Subcutaneous abdominal adipose tissue (tissue), 5 donors: ENCODE measurements at regions not wholly inside any gene's neighbourhood (a gene's known extent, or its start where the extent isn't known, plus 50 kb on each side); places are given as distances from the start of the nearest gene placed in this dataset.

Experiments used
- H3K27ac ChIP-seq: one replicate; pipeline ENCODE4 v1.7.0; 2013; ENCODE audit warnings: low read depth, mild to moderate bottlenecking, inconsistent platforms, low read length, moderate library complexity
- H3K27me3 ChIP-seq, 5 donors: one replicate each; pipeline ENCODE4 v1.7.0; 2013; ENCODE audit warnings: low read length in 5 of 5, inconsistent platforms in 1 of 5; ENCODE audit not compliant: control insufficient read depth in 5 of 5, insufficient read depth in 4 of 5
- H3K36me3 ChIP-seq, 5 donors: one replicate each; pipeline ENCODE4 v1.7.0; 2013; ENCODE audit warnings: low read length in 5 of 5; ENCODE audit not compliant: control insufficient read depth in 5 of 5, insufficient read depth in 5 of 5
- H3K4me1 ChIP-seq, 5 donors: one replicate each; pipeline ENCODE4 v1.7.0; 2013; ENCODE audit warnings: low read length in 5 of 5, mild to moderate bottlenecking in 3 of 5, moderate library complexity in 1 of 5; ENCODE audit not compliant: control insufficient read depth in 5 of 5, insufficient read depth in 5 of 5
- H3K4me3 ChIP-seq, 5 donors: one replicate each; pipeline ENCODE4 v1.7.0; 2013; ENCODE audit warnings: low read length in 5 of 5, low read depth in 1 of 5
- H3K9ac ChIP-seq, 5 donors: one replicate each; pipeline ENCODE4 v1.7.0; 2013; ENCODE audit warnings: low read length in 5 of 5, mild to moderate bottlenecking in 4 of 5, moderate library complexity in 3 of 5
- H3K9me3 ChIP-seq, 5 donors: one replicate each; pipeline ENCODE4 v1.7.0; 2013; ENCODE audit warnings: low read length in 5 of 5; ENCODE audit not compliant: control insufficient read depth in 5 of 5
- donor health status: healthy.
- donor health status: healthy.
- donor health status: healthy.
- donor health status: healthy.
- donor health status: healthy.

- Histone ChIP-seq H3K9ac (no peak overlapping the region), H3K27ac (no peak overlapping the region), H3K4me1 (no peaks in the 10 kb centered on the region), H3K36me3 (no peaks in the 10 kb centered on the region), H3K27me3 (no peaks in the 10 kb centered on the region), H3K9me3 (no peaks in the 10 kb centered on the region), H3K4me3 (no peak overlapping the region)
Measured at GRCh38 chr12:90080616-90081015, 372.0 kb upstream of the ATP2B1 start.

DNA sequence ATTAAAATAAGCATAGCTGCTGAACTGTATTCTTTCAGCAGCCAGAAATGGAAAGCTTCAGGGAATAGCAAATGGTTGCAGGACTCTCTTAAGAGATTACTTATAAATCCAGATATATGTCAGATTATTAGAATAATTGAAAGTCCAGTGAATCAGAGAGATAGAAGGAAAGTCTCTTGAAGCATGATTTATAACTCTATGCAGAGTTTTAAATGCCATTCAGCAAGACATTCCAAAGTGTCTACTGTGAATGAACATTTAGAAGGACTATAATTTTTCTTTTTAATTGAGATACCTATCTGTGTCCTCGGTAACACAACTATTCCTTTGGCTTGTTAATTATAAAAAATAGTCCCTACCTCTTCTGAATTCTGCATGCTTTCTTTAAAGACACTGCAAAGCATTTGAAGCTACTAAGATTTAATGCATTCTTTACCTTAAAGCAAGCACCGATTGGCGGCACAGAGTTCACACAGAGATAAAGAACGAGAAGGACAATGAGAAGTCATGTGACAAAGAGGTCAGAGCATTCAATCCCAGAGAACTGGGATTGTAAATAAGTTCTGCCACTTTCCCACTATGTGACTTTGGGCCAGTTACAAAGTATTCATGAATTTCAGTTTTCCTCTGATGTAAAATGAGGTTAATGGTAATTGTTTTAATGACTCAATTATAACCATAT lies 371.0 kb upstream of the ATP2B1 start:
- Histone ChIP-seq H3K27ac (no peak overlapping the region), H3K9ac (no peak overlapping the region), H3K4me3 (no peak overlapping the region), H3K36me3 (no peaks in the 10 kb centered on the region), H3K27me3 (no peaks in the 10 kb centered on the region), H3K9me3 (no peaks in the 10 kb centered on the region), H3K4me1 (no peaks in the 10 kb centered on the region)

- Histone ChIP-seq H3K9me3 (no peaks in the 10 kb centered on the region), H3K9ac (no peak overlapping the region), H3K27ac (no peak overlapping the region), H3K4me1 (no peaks in the 10 kb centered on the region), H3K4me3 (no peak overlapping the region), H3K27me3 (no peaks in the 10 kb centered on the region), H3K36me3 (no peaks in the 10 kb centered on the region)
Measured at GRCh38 chr12:90078344-90078743, 369.7 kb upstream of the ATP2B1 start.

DNA sequence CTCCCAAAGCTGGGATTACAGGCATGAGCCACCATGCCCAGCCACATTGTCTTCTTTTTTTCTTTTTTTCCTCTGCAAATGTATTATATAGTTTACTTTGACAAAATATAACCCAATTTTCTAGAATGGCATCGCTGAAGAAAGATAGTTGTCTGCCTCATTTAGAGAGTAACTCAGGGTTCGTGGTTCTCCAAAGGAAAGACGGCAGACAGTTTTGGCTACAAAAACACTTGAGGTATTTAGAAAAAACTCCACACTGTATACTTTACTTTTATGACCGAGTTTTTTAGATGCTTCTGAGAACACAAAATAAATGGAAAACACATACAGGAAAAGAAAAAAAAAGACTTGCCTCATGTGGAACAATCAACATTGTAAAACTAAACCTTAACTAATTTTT lies 369.1 kb upstream of the ATP2B1 start:
- Histone ChIP-seq H3K36me3 (no peaks in the 10 kb centered on the region), H3K27ac (no peak overlapping the region), H3K4me3 (no peak overlapping the region), H3K9ac (no peak overlapping the region), H3K4me1 (no peaks in the 10 kb centered on the region), H3K9me3 (no peaks in the 10 kb centered on the region), H3K27me3 (no peaks in the 10 kb centered on the region)

DNA sequence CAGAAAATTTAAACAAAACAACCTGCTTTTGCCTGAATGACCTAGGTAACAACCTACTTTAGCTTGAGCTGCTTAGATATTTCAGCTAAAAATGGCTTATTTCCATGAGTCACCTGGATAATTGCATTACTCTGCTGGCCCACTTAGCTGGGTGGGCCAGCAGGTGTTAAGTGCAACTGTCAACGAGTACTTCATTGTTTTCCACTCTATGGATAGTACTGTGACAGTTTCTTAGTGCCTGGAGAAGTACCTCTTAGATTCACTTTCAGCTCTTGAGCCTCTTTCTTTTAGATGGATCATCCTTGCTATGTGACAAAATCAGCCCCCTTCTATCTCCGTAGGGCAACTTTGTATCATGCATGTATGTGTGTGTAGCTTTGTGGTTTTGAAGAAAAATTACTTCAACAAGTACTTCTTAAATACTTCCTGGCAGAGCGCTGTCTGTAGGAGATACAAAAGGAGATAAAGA lies 368.2 kb upstream of the ATP2B1 start:
- H3K27ac ChIP-seq: no peak overlapping the region
- no peaks in the 10 kb centered on the region for H3K9me3 ChIP-seq
- H3K4me1 ChIP-seq: no peaks in the 10 kb centered on the region
- H3K9ac ChIP-seq: no peak overlapping the region
- no peaks in the 10 kb centered on the region for H3K27me3 ChIP-seq
- no peak overlapping the region for H3K4me3 ChIP-seq
- no peaks in the 10 kb centered on the region for H3K36me3 ChIP-seq

GRCh38 chr12:90075685-90076084 lies 367.0 kb upstream of the ATP2B1 start:
- H3K27ac ChIP-seq: no peak overlapping the region
- no peak overlapping the region for H3K9ac ChIP-seq
- no peak overlapping the region for H3K4me3 ChIP-seq
- no peaks in the 10 kb centered on the region for H3K9me3 ChIP-seq
- no peaks in the 10 kb centered on the region for H3K36me3 ChIP-seq
- H3K4me1 ChIP-seq: no peaks in the 10 kb centered on the region
- no peaks in the 10 kb centered on the region for H3K27me3 ChIP-seq

DNA sequence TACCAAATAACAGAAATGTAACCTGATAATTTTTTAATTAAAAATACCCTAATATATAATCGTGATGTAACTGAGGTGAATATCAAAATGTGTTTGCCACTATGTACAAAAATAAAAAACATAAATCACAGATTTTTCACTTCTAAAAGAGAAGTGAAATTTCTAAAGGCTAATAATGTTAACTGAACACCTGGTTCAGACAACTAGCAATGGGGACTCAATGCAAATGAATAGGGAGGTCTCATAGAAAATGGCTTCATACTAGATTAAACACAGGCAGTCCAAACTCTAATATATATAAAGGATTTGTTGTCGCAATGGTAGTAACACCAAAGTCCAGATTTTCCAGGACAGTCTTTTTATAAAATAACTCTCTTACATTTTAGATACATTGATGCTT lies 365.4 kb upstream of the ATP2B1 start:
- peaks cover 0 to 4% (median 0%) of the 10 kb centered on the region in 5 donors for H3K27me3 ChIP-seq
- no peaks in the 10 kb centered on the region for H3K9me3 ChIP-seq
- no peaks in the 10 kb centered on the region for H3K36me3 ChIP-seq
- H3K27ac ChIP-seq: no peak overlapping the region
- H3K4me1 ChIP-seq: no peaks in the 10 kb centered on the region
- H3K4me3 ChIP-seq: no peak overlapping the region
- H3K9ac ChIP-seq: no peak overlapping the region

DNA sequence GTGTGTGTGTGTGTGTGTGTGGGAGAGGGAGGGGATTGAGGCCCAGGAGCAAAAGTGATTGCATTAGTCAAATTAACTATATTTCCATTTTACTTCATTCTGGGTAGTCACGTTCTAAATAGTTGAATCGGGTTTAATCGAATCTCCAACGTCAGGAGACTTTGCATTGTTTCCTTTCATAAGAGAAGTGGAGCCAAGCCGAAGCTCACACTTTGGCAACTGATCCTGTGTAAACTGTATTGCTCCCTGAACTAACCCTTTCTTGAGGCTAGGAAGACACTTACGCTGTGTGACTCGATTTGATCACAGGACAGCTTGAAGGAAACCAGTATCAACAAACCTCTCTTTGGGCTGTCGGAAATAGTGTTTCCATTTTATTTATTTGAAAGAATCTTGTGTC lies 363.4 kb upstream of the ATP2B1 start:
- H3K27me3 ChIP-seq: peaks cover 0 to 4% (median 0%) of the 10 kb centered on the region in 5 donors
- H3K4me1 ChIP-seq: no peaks in the 10 kb centered on the region
- H3K36me3 ChIP-seq: no peaks in the 10 kb centered on the region
- no peaks in the 10 kb centered on the region for H3K9me3 ChIP-seq
- H3K4me3 ChIP-seq: no peak overlapping the region
- no peak overlapping the region for H3K9ac ChIP-seq
- no peak overlapping the region for H3K27ac ChIP-seq

DNA sequence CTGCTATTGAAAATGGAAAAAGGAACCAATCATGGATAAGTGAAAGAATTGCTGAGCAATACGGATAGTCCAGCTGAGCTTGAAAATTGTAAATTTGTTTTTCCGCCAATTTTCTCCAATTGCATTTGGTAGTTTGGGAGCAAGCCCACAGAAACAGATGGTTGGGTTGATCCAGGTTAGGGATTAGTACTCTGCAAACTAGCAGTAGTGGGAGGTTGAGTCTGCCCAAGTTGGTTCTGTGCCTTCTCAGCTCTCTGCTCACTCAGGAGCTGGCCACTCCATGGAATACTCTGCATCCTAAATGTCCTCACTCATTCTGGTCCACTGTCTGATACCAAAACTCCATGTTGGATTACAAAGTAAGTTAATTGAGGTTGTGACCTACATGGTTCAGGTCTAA lies 361.1 kb upstream of the ATP2B1 start:
- no peaks in the 10 kb centered on the region for H3K9me3 ChIP-seq
- no peak overlapping the region for H3K4me3 ChIP-seq
- peaks cover 0 to 4% (median 0%) of the 10 kb centered on the region in 5 donors for H3K27me3 ChIP-seq
- peaks cover 0 to 10% (median 6%) of the 10 kb centered on the region in 5 donors for H3K4me1 ChIP-seq
- H3K27ac ChIP-seq: no peak overlapping the region
- H3K36me3 ChIP-seq: no peaks in the 10 kb centered on the region
- H3K9ac ChIP-seq: no peak overlapping the region

GRCh38 chr12:90067791-90068190 lies 359.2 kb upstream of the ATP2B1 start:
- H3K4me1 ChIP-seq: peaks cover 0 to 13% (median 8%) of the 10 kb centered on the region in 5 donors
- no peak overlapping the region for H3K4me3 ChIP-seq
- no peak overlapping the region for H3K9ac ChIP-seq
- H3K9me3 ChIP-seq: no peaks in the 10 kb centered on the region
- no peaks in the 10 kb centered on the region for H3K36me3 ChIP-seq
- H3K27me3 ChIP-seq: peaks cover 0 to 4% (median 0%) of the 10 kb centered on the region in 5 donors
- H3K27ac ChIP-seq: no peak overlapping the region
